Testis (tissue), 2 donors: ENCODE measurements at regions not wholly inside any gene's neighbourhood (a gene's known extent, or its start where the extent isn't known, plus 50 kb on each side); places are given as distances from the start of the nearest gene placed in this dataset.

ENCODE experiments used
- DNase-seq: peaks from one replicate; pipeline ENCODE4 v3.0.0-alpha.2; 2019
- H3K27ac ChIP-seq, 2 donors: fragments of 200-600 bp; sonication (generic); one replicate each; pipeline ENCODE4 v1.5.1; 2019
- H3K27me3 ChIP-seq: fragments of 200-600 bp; sonication (generic); one replicate; pipeline ENCODE4 v1.5.1; 2019
- H3K36me3 ChIP-seq: fragments of 200-600 bp; sonication (generic); one replicate; pipeline ENCODE4 v1.5.1; 2017; ENCODE audit warnings: low read depth; ENCODE audit errors: missing control alignments
- H3K4me1 ChIP-seq: fragments of 200-600 bp; sonication (generic); one replicate; pipeline ENCODE4 v1.5.1; 2019
- H3K4me3 ChIP-seq, 2 donors: fragments of 200-600 bp; sonication (generic); one replicate each; pipeline ENCODE4 v1.5.1; 2017 to 2019
- H3K9me3 ChIP-seq: fragments of 200-600 bp; sonication (generic); one replicate; pipeline ENCODE4 v1.5.1; 2017
- CTCF ChIP-seq, 3 experiments: fragments of 450-650 bp in 2 of 3; fragments of 200-600 bp in 1 of 3; sonication (generic) in 1 of 3; IDR thresholded peaks; one replicate each; pipeline ENCODE4 v1.5.1; 2016 to 2019; ENCODE audit warnings: antibody characterized with exemption in 3 of 3, mild to moderate bottlenecking in 2 of 3, moderate library complexity in 1 of 3
- POLR2A ChIP-seq: fragments of 450-650 bp; IDR thresholded peaks from one replicate; pipeline ENCODE4 v1.6.1; 2017; ENCODE audit warnings: antibody characterized with exemption, mild to moderate bottlenecking, moderate library complexity
- WGBS, 2 donors: methylation state at CpG; one replicate each; pipeline ENCODE4 v1.1.5; 2018; 5-methylcytosine and 5-hydroxymethylcytosine counted together
- intact Hi-C: fragments of 100-400 bp; cut with DNase I; formaldehyde crosslinking; loops from one replicate; pipeline ENCODE4 v1.15.1; 2023; ENCODE audit warnings: low total_unique reads

DNA sequence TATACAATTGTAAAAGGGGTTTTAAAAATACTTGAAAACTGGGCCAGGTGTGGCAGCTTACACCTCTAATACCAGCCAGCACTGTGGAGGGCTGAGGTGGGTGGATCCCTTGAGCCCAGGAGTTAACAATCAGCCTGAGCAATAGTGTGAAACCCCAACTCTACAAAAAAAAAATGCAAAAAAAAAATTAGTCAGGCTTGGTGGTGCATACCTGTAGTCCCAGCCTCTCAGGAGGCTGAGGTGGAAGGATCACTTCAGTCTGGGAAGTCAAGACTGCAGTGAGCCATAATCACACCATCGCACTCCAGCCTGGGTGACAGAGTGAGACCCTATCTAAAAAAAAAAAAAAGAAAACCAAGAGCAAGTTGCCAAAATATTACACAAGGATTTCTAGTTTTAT lies 182.7 kb downstream of the UBE2E3 start:
- WGBS, 2 donors: 91 to 100% methylated on average over 1 of the region's 1 CpG
- no peaks in the 10 kb centered on the region for H3K36me3 ChIP-seq
- H3K27ac ChIP-seq: no peak overlapping the region
- TF ChIP-seq POLR2A (no peak), CTCF (IDR thresholded peaks at IDR 0.05) (no peak)
- intact Hi-C loops: no loop called here
- H3K4me1 ChIP-seq: no peaks in the 10 kb centered on the region
- DNase-seq: no peak
- H3K4me3 ChIP-seq: no peak overlapping the region
- H3K27me3 ChIP-seq: no peaks in the 10 kb centered on the region
- H3K9me3 ChIP-seq: no peaks in the 10 kb centered on the region

DNA sequence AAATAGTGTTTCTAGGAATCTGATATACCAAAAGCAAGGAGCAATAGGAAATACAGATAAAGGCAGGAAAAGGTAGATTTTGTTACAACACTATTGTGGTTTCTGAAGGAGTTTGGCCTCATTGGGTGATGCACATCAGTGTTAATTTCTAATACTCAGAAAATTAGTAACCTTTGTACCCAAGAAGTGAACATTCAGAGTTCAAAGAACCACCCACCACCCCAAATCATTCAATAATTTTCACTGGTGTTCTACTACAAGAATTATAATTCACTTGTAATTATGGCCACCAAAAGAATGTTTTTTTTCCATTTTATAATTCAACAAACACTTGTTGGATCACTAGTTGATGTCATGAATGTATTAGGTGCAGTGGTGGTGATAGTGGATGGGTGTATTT lies 183.3 kb downstream of the UBE2E3 start:
- no peaks in the 10 kb centered on the region for H3K4me1 ChIP-seq
- TF ChIP-seq POLR2A (no peak), CTCF (IDR thresholded peaks at IDR 0.05) (no peak)
- H3K9me3 ChIP-seq: no peaks in the 10 kb centered on the region
- intact Hi-C loops: no loop called here
- no peak overlapping the region for H3K4me3 ChIP-seq
- DNase-seq: no peak
- H3K27me3 ChIP-seq: no peaks in the 10 kb centered on the region
- H3K27ac ChIP-seq: no peak overlapping the region
- H3K36me3 ChIP-seq: no peaks in the 10 kb centered on the region

DNA sequence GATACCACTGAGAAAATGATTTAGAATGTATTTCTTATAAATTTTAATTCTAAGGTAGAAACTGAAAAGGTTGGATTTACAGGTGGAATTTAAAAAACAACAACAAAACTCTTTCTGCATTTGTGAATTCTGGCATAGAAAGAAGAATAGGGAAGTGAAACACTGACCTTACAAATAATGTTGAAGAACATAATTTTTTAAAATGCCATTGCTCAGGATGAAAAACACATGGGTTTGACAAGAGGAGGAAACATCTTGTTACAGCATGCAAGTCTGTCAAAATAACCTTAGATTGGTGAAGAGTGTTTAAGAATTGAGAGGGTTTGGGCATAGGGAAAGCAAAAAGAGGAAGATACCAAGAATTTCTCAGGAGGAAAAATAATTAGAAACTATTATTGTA lies 184.3 kb downstream of the UBE2E3 start:
- no peaks in the 10 kb centered on the region for H3K4me1 ChIP-seq
- intact Hi-C loops: no loop called here
- no peak for TF ChIP-seq CTCF (IDR thresholded peaks at IDR 0.05)
- no peak for TF ChIP-seq POLR2A
- DNase-seq: no peak
- no peak overlapping the region for H3K4me3 ChIP-seq
- H3K36me3 ChIP-seq: no peaks in the 10 kb centered on the region
- no peak overlapping the region for H3K27ac ChIP-seq
- H3K27me3 ChIP-seq: no peaks in the 10 kb centered on the region
- no peaks in the 10 kb centered on the region for H3K9me3 ChIP-seq

DNA sequence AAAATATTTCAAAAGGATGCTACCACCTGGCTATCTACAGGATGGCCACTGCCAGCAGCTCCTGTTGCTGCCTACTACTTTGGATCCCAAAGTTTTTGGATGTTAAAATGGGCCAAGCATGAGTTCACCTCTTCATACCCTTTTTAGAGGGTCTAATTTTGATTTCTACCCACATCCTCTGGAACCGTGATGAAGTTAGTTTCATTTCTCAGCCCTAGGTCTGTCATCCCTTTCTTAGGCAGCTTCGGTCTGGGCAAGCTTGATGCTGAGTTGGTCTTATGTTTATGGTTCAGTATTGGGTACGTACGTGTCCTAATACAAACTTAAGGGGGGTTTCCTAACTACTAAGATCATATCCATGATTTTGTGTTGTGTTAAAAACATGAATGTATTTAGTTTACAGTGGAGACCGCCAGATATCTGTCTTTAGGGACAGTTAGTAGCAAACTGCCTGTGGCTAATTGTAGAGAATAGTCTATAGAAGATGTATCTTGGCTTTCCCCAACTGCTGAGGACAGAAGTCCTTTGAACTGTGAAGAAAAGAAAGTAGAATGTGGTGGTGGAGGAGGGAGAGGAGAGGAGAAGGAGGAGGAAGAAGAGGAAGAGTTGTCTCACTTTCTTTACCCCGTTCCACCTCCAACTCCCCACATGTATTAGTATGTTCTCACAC lies 184.9 kb downstream of the UBE2E3 start:
- H3K4me1 ChIP-seq: no peaks in the 10 kb centered on the region
- H3K9me3 ChIP-seq: no peaks in the 10 kb centered on the region
- TF ChIP-seq CTCF (IDR thresholded peaks at IDR 0.05) (no peak), POLR2A (no peak)
- H3K27ac ChIP-seq: no peak overlapping the region
- no peak overlapping the region for H3K4me3 ChIP-seq
- no peaks in the 10 kb centered on the region for H3K27me3 ChIP-seq
- intact Hi-C loops: no loop called here
- no peaks in the 10 kb centered on the region for H3K36me3 ChIP-seq
- WGBS, 2 donors: 84 to 86% methylated on average over 6 of the region's 6 CpGs
- no peak for DNase-seq

DNA sequence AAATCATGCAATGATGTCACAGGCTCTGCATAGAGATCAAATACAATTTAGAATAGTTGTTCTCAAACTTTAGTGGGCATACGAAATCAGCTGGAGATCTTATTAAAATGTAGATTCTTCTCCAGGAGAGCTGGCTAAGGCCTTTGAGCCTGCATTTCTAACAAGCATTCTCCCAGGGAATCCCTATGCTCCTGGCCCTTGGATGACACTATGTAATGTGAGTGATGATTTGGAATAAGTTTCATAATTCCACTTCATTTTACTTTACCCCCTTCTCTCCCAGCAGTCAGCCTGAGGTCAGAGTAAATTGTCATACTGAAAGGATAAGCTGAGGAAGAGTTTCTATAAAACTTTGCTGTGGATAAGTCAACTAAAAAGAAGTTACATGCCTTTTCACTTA lies 189.1 kb downstream of the UBE2E3 start:
- WGBS, 2 donors: 68 to 71% methylated on average over 1 of the region's 1 CpG
- intact Hi-C loops: no loop called here
- no peak overlapping the region for H3K27ac ChIP-seq

More for the DNA sequence above, 189.1 kb downstream of the UBE2E3 start:
- Histone ChIP-seq H3K9me3 (no peaks in the 10 kb centered on the region), H3K4me1 (no peaks in the 10 kb centered on the region), H3K4me3 (no peak overlapping the region), H3K27me3 (no peaks in the 10 kb centered on the region), H3K36me3 (no peaks in the 10 kb centered on the region)
- DNase-seq: no peak
- TF ChIP-seq POLR2A (no peak), CTCF (IDR thresholded peaks at IDR 0.05) (no peak)
